Fibroblast of skin of left quadriceps (primary cell): ENCODE measurements at regions not wholly inside any gene's neighbourhood (a gene's known extent, or its start where the extent isn't known, plus 50 kb on each side); places are given as distances from the start of the nearest gene placed in this dataset.
"Not testable (repeated sequence)": the region's sequence is repeated elsewhere in the genome, so short reads cannot be mapped to it uniquely, and the experiment has no call there.

Source experiments
- DNase-seq, 2 experiments: peaks; one replicate each; pipeline ENCODE4 v3.0.0-alpha.2; 2013; ENCODE audit warnings: low read depth in 2 of 2

DNA sequence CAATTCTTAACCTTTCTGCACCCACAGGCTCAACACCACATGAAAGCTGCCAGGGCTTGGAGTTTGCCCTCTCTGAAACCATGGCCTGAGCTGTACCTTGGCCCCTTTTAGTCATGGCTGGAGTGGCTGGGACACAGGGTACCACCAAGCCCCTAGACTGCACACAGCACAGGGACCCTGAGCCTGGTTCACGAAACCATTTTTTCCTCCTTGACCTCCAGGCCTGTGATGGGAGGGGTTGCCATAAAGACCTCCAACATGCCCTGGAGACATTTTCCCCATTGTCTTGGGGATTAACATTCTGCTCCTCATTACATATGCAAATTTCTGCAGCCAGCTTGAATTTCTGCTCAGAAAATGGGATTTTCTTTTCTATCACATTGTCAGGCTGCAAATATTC is 113.4 kb downstream of the XPNPEP1 start:
- DNase-seq = not testable (repeated sequence)

DNA sequence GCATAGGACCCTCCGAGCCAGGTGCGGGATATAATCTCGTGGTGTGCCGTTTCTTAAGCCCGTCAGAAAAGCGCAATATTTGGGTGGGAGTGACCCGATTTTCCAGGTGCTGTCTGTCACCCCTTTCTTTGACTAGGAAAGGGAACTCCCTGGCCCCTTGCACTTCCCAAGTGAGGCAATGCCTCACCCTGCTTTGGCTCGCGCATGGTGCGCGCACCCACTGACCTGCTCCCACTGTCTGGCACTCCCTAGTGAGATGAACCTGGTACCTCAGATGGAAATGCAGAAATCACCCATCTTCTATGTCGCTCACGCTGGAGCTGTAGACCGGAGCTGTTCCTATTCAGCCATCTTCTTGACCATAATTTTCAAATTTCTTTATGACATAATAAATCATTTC is 122.1 kb downstream of the XPNPEP1 start:
- DNase-seq = not testable (repeated sequence)

DNA sequence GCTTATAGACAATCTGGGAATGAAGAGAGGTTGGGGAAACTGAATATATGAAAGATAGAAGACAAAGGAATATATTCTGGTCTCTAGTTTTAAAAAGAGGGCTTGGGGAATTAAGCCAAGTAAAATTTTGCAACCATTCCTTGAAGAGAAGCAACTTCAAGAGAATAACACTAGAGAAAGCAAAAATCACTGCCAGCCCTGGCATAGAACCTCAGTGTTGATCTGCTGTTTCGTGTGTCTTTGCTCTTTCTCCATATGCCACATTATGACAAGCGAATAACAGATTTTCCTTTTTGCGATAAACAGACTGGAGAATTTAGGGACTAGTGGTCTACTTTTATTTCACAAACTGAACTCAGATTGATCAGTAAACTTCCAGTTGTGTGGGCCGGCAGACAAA is 132.7 kb downstream of the XPNPEP1 start:
- no peak for DNase-seq

DNA sequence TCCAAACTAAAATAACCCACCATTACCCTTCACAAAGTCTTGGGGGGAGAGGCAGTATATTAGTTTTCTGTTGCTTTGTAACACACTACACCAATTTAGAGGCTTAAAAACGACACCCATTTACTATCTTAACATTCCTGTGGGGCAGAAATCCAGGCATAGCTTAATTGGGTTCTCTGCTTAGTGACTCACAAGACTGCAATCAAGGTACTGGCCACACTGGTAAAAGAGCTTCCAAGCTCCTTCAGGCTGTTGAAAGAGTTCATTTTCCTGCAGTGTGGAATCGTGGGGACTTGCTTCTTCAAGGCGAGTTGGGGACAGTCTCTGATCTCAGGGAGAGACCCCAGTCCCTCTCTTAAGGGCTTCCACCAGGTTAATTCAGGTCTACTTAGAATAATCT is 139.1 kb downstream of the XPNPEP1 start:
- DNase-seq = no peak

DNA sequence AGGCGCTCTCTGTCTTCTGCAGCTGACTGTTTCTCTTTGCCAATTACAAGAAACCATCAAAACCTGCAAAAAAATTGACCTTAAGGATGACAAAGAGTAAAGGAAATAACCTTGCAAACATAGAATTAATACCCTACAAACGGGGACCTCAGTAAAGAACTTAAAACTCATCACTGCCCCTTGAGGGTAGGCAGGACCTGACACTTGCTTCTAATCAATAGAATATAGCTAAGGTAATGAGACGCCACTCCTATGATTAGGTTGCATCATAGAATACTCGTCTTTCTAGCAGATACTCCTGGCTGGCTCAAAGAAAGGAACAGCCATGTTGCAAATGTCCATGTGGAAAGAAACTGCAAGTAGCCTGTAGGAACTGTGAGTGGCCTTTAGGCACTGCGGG is 140.0 kb downstream of the XPNPEP1 start:
- DNase-seq = no peak

DNA sequence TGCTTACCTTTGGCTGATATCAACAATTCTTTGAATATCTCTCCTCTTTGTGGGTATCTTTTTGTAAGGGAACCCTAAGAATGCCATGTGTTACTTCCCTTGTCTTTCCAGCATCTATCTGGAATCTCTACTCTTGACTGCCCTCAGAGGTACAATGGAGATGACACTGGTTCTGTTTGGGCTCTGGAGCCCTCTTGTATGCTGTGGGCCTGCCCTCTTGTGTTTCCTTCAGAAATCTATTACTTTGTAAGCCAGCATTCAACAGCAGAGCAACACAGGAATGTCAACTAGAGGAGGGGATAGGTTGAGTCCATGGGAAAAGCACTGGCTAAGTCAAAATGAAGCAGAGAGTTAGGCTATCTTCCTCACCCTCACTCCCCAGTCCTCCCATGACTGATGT is 142.3 kb downstream of the XPNPEP1 start:
- no peak for DNase-seq

DNA sequence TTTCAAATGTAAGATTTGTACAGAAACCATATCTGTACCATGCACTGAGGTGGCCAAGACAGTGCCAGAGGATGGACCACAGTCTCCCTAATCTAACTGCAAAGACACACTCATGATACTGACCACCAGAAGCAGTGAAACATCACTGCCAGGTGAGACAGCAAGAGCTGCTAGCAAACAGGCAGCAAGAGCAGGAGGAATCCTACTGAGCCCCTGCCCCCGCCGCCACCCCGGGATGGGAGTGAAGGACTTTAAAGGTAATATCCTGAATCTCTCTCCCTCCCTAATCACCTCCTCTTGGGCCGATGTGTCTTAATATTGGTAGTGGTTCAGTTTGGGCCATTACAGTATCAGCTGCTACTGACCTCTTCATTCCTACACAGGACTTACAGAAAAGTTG is 144.3 kb downstream of the XPNPEP1 start:
- DNase-seq = no peak

DNA sequence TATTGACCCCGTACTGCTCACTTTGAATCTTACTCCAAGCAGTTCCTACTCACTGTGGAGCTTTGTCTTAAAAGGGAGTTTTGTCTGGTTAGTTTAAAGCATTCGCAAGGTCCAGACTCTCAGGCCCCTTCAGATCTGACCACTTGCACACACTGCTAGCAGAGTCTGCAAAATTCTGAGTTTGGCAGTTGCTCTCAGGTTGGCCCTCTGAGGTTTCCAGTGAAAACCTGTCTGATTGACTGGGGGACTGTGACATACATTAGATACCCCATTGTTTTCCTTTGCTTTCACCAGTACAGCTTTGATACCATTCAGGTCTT is 149.2 kb downstream of the XPNPEP1 start:
- DNase-seq = no peak

DNA sequence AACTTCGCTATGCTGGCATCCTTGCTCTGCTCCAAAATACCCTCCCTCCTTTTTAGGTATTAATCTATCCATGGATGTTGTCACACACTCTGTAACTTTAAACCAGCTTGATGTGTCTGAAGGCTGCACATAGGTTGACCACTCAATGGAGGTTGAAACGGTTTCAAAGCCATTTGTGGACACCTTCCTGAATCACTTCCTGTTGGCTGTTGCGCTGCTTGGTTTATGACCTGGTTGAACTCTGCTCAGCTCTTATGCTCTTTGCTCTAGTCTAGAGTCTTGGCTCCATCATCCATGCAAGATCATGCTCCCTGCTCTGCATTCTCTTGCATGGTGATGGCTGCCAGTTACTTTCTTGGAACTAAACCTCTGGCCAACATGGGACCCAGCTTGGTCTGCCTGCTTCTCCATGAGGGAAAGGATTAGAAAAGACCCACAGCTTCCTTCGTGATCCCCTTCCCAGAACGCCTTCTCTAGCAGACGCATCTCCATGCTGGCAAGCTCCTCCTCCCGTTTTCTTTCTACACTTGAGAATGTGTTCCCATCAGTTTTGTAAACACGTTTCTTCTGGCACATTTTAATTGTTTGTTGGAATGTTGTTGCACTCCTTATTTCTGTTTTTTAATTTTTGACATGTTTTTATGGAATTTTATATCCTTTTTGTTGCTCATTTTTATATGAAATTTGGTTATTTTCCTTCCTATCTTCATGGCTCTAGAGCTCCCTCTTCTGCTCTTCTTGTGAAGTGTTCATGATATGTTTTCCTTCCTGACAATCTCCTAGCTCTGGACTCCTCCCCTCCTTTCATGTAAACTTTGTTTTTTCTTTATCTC is 149.8 kb downstream of the XPNPEP1 start:
- peak; percentile 0 to 2 for DNase-seq

DNA sequence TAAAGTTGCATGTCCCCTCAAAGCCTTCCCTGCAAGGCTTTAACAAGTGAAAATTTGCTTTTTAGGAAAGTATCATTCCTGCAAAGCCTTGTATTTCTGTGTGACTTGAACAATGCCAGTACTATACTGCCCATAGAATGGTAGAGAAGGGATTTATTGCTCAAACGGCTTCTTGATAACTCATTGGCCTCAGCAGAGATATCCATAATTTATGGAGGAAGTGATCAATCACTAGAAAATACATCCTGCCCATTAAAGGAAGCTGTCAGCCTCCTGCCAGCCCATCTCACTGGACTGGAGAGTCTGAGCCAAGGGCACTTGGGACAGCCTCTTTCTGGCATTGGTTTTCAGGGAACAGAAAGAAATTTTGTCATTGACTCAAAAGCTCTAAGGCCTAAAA is 152.6 kb downstream of the XPNPEP1 start:
- no peak for DNase-seq

DNA sequence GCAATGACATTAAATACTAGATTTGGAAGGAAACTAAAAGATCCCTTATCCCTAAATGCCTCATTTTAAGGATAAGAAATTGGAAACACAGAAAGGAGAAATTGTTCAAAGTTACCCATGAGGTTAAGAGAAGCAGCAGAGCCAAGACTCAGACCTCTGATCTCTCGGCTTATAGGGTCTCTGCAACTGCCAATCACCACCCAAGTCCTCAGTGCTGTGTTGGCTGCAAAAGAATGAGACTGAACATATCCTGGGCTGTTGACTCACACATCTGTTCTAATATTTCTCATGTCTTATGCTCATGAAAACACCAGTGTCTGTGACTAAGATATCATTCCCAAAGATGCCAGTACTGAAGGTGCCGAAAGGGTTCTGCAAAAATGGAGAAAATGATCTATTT is 153.3 kb downstream of the XPNPEP1 start:
- no peak for DNase-seq

DNA sequence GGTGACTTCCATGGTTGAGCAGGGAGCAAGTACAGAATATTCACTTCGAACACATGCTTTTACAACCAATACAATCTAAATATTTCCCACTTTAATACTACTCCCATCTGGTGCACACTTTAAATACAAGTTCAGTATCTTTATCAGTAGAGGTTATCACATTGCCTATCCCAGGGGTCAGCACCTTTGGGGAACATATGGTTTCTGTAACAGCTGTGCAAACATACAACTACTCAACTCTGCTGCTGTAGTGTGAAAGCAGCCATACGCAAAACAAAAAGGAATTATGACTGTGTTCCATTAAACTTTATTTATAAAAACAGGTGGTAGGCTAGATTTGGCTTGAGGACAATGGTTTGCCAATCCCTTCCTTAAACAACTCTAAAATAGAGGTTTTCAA is 157.5 kb downstream of the XPNPEP1 start:
- no peak for DNase-seq

DNA sequence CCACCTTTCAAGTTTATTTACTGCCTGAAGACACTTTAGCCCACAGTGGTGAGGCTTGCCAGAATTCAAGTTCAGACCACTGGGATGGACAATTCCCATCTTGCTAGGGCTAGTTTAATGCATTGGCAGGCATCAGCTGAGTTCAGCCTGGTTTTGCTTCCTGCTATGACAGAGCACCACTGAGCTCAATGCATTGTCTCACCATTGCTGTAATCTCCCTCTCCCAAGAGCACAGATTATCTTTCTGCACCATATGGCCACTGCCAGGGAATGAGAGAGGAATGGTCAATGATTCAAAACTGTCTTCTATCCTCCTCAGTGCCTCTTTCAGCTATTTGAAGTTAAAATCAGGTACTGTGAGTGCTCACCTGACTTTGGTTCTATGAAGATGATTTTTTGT is 160.8 kb downstream of the XPNPEP1 start:
- no peak for DNase-seq

DNA sequence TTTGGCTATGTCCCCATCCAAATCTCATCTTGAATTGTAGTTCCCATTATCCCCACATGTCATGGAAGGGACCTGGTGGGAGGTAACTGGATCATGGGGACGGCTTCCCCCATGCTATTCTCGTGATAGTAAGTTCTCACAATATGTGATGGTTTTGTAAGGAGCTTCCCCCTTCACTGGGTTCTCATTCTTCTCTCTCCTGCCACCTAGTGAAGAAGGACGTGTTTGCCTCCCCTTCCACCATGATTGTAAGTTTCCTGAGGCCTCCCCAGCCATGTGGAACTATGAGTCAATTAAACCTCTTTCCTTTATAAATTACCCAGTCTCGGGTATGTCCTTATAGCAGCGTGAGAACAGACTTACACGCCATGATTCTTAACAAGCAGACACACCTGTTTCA is 165.6 kb downstream of the XPNPEP1 start:
- not testable (repeated sequence) for DNase-seq

DNA sequence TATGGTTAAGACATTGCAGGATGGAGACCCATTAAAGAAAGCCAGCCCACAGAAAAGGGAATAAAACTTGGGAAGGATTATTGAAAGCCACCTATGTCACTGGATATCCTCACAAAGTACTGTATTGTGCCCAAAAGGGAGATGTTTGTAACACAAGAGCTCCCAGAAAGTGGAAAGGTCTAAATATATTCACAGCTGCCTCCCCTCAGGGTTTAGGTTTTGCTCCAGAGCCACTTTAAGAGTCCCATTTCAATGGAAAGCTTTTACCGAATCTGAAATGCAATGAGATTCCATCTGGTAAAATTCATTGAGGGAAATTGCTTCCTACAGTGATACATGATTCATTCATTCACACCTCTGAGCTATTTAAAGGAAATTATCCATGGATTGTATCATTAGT is 176.4 kb downstream of the XPNPEP1 start:
- DNase-seq = no peak

DNA sequence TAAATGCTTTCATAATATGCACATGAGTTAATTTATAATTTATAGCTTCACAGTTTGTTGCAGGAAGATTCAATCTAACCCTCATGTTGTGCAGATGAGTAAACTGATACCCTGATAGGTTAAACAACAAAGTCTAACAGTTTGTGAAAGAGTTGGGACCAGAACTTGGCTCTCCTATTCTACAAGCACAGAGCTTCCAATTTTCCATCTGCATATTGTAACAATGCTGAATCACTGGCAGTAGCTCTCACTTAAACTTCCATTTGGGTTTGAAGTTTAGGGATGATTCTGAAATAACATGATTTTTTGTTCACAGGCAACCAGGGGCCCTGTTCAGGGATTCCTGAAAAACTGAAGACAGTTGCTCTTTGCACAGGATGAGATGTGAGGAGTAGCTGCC is 179.3 kb downstream of the XPNPEP1 start:
- no peak for DNase-seq

DNA sequence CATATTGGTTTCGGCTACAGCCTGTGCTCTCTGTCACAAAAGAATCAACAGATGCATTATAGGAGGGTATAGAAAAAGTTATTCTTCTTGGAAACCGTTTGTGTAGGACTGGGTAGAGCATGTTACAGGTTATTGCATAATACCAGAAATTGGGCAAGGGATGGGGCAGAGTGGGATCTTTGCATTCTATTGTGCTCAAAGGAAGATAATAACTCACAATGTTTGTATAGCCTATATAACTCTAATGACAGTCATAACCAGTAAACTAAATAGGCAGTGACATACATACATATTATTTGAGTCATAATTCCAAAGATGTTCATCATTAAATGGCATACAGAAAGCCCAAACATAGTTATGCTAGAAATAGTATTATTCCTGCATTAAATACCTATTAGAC is 179.7 kb downstream of the XPNPEP1 start:
- peak in 1 of 2 experiments; percentile 1 for DNase-seq

DNA sequence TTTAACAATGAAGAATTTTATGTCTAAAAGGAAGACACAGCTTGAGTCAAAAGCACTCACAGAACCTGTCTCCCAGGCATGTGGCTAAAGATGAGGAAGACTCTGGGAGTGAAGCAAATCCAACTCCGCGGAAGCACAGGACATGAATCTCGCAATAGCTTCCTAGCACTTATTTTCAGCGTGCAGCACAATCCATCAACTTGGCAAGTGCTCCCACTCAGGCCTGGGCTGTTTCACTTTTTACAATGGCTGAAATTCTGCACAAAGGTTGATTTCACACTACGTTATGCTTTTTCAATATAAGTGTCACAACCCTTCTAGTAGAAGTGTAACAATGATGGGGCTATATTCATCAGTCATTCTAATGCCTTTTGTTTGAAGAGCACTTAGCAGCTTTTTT is 180.2 kb downstream of the XPNPEP1 start:
- no peak for DNase-seq

DNA sequence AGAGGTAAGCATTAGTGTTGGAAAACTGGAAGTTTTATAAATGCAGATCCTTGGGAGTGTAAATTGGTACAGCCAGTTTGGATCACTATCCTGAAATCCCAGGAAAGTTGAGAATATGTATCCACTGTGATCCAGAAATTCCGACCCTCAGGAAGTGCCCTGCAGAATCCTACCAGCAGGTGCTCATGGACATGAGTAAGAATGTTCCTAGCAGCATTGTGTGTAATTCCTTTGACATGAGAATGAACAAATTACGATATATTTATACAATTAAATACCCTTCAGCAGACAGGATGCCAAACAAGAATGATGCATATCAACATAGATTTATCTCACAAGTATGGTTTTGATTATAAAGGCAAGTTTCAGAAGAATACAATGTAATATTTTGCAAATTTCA is 181.6 kb downstream of the XPNPEP1 start:
- no peak for DNase-seq

DNA sequence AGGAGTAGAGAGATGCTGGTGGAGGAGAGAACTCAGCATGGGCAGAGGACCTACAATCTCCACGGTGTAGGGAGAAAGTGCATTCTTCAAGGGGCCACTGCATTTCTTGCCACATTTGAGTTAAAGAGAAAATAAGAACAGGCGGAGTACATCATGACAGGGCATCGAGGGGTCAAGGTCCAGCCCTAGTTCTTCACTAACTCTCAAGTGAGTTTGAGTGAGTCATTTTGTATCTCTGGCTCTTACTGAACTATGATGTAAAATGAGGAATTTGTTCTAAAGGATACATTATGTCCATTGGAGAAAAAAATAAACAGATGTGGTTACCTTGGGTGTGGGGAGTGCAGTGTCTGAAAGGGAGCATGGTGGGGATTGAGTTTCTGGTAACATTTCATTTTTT is 182.9 kb downstream of the XPNPEP1 start:
- DNase-seq = no peak

DNA sequence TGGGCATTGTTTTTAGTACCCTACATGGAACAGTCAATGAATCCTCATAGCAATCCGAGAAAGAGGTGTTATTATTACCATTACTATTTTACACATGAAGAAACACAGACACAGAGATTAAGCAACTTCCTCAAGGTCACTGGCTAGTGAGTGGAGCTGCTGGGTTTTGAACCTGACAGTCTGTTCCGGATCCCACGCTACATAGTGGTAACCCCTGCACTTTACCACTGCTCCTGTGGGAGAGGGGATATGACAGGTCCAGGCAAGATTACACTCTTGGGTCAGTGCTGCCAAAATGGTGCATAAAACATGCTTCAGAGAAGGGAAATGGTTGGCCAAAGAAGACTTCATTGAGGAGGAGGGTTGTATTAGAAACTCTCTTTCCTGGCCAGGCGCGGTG is 185.7 kb downstream of the XPNPEP1 start:
- DNase-seq = no peak

DNA sequence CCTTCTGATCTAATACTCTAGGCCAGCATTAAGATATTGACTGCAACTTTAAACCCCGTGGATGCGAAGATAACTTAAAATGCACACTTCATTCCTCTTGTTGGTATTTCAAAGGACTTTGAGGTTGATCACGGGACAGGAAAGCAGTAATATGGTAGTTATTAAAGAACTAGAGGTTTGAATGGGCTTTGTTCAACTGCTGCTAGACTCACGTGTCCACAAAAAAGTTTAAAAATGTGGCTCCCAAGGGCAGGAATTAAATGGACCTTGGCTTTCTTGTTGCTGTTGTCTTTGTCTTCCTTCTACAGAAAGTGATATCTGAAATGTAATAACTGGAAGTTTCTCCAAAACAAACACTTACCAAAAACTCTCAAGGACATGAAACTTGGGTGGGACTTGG is 186.3 kb downstream of the XPNPEP1 start:
- no peak for DNase-seq

DNA sequence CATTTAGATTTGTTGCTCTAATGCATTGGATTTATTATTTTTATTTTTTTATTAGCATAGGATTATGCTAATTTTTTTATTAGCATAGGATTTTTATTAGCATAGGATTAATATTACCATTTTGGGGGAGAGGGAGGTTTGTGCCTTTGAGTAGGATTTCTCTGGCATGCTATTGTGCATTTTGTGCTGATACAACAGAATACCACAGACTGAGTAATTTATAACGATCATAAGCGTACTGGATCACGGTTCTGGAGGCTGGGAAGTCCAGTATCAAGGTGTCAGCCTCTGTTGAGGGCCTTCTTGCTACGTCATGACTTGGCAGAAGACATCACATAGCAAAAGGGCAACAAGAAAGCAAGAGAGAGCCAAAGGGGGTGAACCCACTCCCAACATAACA is 187.5 kb downstream of the XPNPEP1 start:
- no peak for DNase-seq

DNA sequence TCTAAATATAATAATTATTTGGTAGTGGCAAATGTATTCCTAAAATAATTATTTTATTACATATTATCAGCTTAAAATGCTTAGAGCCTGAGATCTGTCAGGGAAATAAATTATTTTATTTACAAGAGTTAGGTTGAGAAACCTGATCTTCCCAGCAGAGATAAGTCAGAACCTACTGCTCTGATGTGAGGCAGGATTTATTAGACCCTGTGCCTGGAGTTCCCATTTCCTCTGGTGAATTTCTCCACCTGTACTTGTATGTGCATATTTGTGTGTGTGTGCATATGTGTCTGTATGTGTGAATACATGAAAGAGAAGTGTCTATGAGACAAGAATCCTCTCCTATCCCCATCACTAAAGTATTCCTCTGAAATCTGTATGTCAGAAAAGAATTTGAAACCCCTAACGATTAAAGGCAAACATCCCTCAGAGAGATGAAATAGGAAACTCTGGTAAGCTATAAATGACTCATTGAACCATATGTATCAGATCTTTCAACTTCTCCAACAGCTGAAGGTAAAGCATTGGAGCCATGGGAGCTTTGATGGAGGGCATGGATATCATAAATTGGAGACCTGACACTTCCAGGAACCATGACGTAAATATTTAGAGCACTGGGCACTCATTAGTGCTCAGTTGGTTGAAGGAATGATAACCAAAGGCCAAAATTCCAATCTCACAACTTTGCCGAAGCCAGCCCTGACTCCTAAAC is 190.9 kb downstream of the XPNPEP1 start:
- no peak for DNase-seq
